AG04450 (cell line): ENCODE measurements at regions not wholly inside any gene's neighbourhood (a gene's known extent, or its start where the extent isn't known, plus 50 kb on each side); places are given as distances from the start of the nearest gene placed in this dataset.

ENCODE experiments used
- CTCF ChIA-PET: fragments of 300-600, 350-600 bp; formaldehyde crosslinking; extraction: SDS; loops from one replicate; lab custom pipeline; 2022; ENCODE audit warnings: antibody characterized with exemption, inconsistent platforms; lab: Charles Lee
- POLR2A ChIA-PET: fragments of 350-600 bp; formaldehyde crosslinking; extraction: SDS; loops from one replicate; lab custom pipeline; 2021; ENCODE audit warnings: antibody characterized with exemption, inconsistent platforms; lab: Yijun Ruan, JAX
- DNase-seq: peaks from one replicate; pipeline ENCODE4 v3.0.0-alpha.2; 2011; ENCODE audit warnings: low read depth, low spot score
- H3K27ac ChIP-seq: one replicate; pipeline ENCODE4 v1.5.1; 2012; ENCODE audit warnings: low read depth, low read length, control low read depth
- H3K27me3 ChIP-seq: one replicate; pipeline ENCODE4 v1.6.0; 2012; ENCODE audit warnings: low read length; ENCODE audit not compliant: control insufficient read depth, insufficient read depth
- H3K4me3 ChIP-seq: 2 replicates; pipeline ENCODE4 v1.5.1; 2011; ENCODE audit warnings: mild to moderate bottlenecking, low read depth, low read length, control low read depth
- H3K9me3 ChIP-seq: 2 replicates; pipeline ENCODE4 v1.5.1; 2012; ENCODE audit warnings: low read length; ENCODE audit not compliant: control insufficient read depth, insufficient read depth
- CTCF ChIP-seq: IDR thresholded peaks from 2 replicates; pipeline ENCODE4 v1.5.1; 2011; ENCODE audit warnings: low read depth, low read length, control low read depth, inconsistent platforms

- no peaks in the 10 kb centered on the region for H3K27me3 ChIP-seq
- H3K27ac ChIP-seq: no peak overlapping the region
- no peaks in the 10 kb centered on the region for H3K9me3 ChIP-seq
- DNase-seq: no peak
- H3K4me3 ChIP-seq: no peak overlapping the region
- CTCF ChIA-PET: no interaction called here
- POLR2A ChIA-PET: no interaction called here
- no peak for TF ChIP-seq CTCF
These were observed 121.4 kb upstream of the CARD18 start for GRCh38 chr11:105260976-105261375.

GRCh38 chr11:105245781-105246315, 106.3 kb upstream of the CARD18 start:
- Histone ChIP-seq H3K4me3 (no peak overlapping the region), H3K27ac (no peak overlapping the region), H3K9me3 (no peaks in the 10 kb centered on the region), H3K27me3 (no peaks in the 10 kb centered on the region)
- ChIA-PET CTCF (no interaction called here), POLR2A (no interaction called here)
- no peak for DNase-seq
- TF ChIP-seq CTCF: no peak

- Histone ChIP-seq H3K4me3 (no peak overlapping the region), H3K27ac (no peak overlapping the region), H3K27me3 (no peaks in the 10 kb centered on the region), H3K9me3 (no peaks in the 10 kb centered on the region)
- ChIA-PET CTCF (no interaction called here), POLR2A (interaction anchor here (1.3 kb wide), 1 partner anchor 14 kb away, joined by 4 read pairs; no protein-coding TSS in a partner anchor)
- peak; percentile 77 for DNase-seq
- no peak for TF ChIP-seq CTCF
These were observed 104.7 kb upstream of the CARD18 start for GRCh38 chr11:105244160-105244825.

GRCh38 chr11:105241136-105241535, 101.6 kb upstream of the CARD18 start:
- TF ChIP-seq CTCF: no peak
- no peaks in the 10 kb centered on the region for H3K27me3 ChIP-seq
- H3K4me3 ChIP-seq: no peak overlapping the region
- DNase-seq: no peak
- ChIA-PET CTCF (no interaction called here), POLR2A (no interaction called here)
- H3K27ac ChIP-seq: no peak overlapping the region
- H3K9me3 ChIP-seq: no peaks in the 10 kb centered on the region

GRCh38 chr11:105236664-105237063, 97.1 kb upstream of the CARD18 start:
- no peak overlapping the region for H3K27ac ChIP-seq
- CTCF ChIA-PET: no interaction called here
- no peak for TF ChIP-seq CTCF
- no peaks in the 10 kb centered on the region for H3K9me3 ChIP-seq
- no peak overlapping the region for H3K4me3 ChIP-seq
- no peaks in the 10 kb centered on the region for H3K27me3 ChIP-seq
- POLR2A ChIA-PET: interaction anchor here (1.3 kb wide), 1 partner anchor 190 kb away, joined by 3 read pairs; no protein-coding TSS in a partner anchor
- peak; percentile 65 for DNase-seq
